GM18868 (cell line): ENCODE measurements at regions not wholly inside any gene's neighbourhood (a gene's known extent, or its start where the extent isn't known, plus 50 kb on each side); places are given as distances from the start of the nearest gene placed in this dataset.
A peak's percentile ranks its signal among the peaks of the same experiment; 100 is the strongest.
"Not testable (repeated sequence)": the region's sequence is repeated elsewhere in the genome, so short reads cannot be mapped to it uniquely, and the experiment has no call there.

Source experiments
- ATAC-seq: cut with Tn5 transposase; IDR thresholded peaks from one replicate; pipeline ENCODE4 v1.9.1; 2021; ENCODE audit warnings: mild to moderate bottlenecking, moderate library complexity; ENCODE audit not compliant: unreplicated experiment

- ATAC-seq: no peak
These were observed 378.8 kb upstream of the FAR2 start for GRCh38 chr12:28770322-28770721.

- ATAC-seq: no peak
These were observed 377.1 kb upstream of the FAR2 start for GRCh38 chr12:28771968-28772367.

- ATAC-seq: no peak
These were observed 373.5 kb upstream of the FAR2 start for GRCh38 chr12:28775556-28775955.

- ATAC-seq: no peak
These were observed 372.9 kb upstream of the FAR2 start for GRCh38 chr12:28776220-28776619.

- ATAC-seq: no peak
These were observed 372.1 kb upstream of the FAR2 start for GRCh38 chr12:28776913-28777422.

- ATAC-seq: no peak
These were observed 371.3 kb upstream of the FAR2 start for GRCh38 chr12:28777603-28778365.

GRCh38 chr12:28780096-28780495 is 369.0 kb upstream of the FAR2 start:
- ATAC-seq: no peak

- ATAC-seq: no peak
These were observed 368.1 kb upstream of the FAR2 start for GRCh38 chr12:28780960-28781359.

GRCh38 chr12:28781671-28782652 is 367.1 kb upstream of the FAR2 start:
- no peak for ATAC-seq

- ATAC-seq: no peak
These were observed 366.3 kb upstream of the FAR2 start for GRCh38 chr12:28782812-28783211.

GRCh38 chr12:28787151-28787550 is 361.9 kb upstream of the FAR2 start:
- ATAC-seq: no peak

- not testable (repeated sequence) for ATAC-seq
These were observed 360.8 kb upstream of the FAR2 start for GRCh38 chr12:28788256-28788655.

- no peak for ATAC-seq
These were observed 355.4 kb upstream of the FAR2 start for GRCh38 chr12:28793581-28794151.

- ATAC-seq: no peak
These were observed 354.9 kb upstream of the FAR2 start for GRCh38 chr12:28794211-28794610.

GRCh38 chr12:28794786-28795185 is 354.3 kb upstream of the FAR2 start:
- no peak for ATAC-seq

GRCh38 chr12:28795311-28795710 is 353.8 kb upstream of the FAR2 start:
- no peak for ATAC-seq

- ATAC-seq: no peak
These were observed 349.7 kb upstream of the FAR2 start for GRCh38 chr12:28799348-28799747.

- peak; percentile 88 for ATAC-seq
These were observed 348.9 kb upstream of the FAR2 start for GRCh38 chr12:28800129-28800528.

- no peak for ATAC-seq
These were observed 346.2 kb upstream of the FAR2 start for GRCh38 chr12:28802706-28803438.

- ATAC-seq: no peak
These were observed 341.5 kb upstream of the FAR2 start for GRCh38 chr12:28807535-28807934.

- ATAC-seq: no peak
These were observed 337.6 kb upstream of the FAR2 start for GRCh38 chr12:28811457-28811856.
